Aorta (tissue), 5 donors: ENCODE measurements at regions not wholly inside any gene's neighbourhood (a gene's known extent, or its start where the extent isn't known, plus 50 kb on each side); places are given as distances from the start of the nearest gene placed in this dataset.
"Not testable (repeated sequence)": the region's sequence is repeated elsewhere in the genome, so short reads cannot be mapped to it uniquely, and the experiment has no call there.

Experiments
- ATAC-seq: fragments of 200-7000 bp; cut with Tn5 transposase; one replicate; pipeline ENCODE4 v1.9.1; 2022; ENCODE audit warnings: moderate library complexity; ENCODE audit not compliant: low FRiP score
- DNase-seq, 2 donors: peaks; one replicate each; pipeline ENCODE4 v3.0.0-alpha.2; 2020
- H3K27ac ChIP-seq, 2 donors: one replicate each; pipeline ENCODE4 v1.5.1; 2013; ENCODE audit warnings: low read length in 2 of 2, mild to moderate bottlenecking in 2 of 2, moderate library complexity in 2 of 2, control low read depth in 1 of 2, inconsistent platforms in 1 of 2, low read depth in 1 of 2
- H3K27me3 ChIP-seq, 2 donors: one replicate each; pipeline ENCODE4 v1.6.1; 2013; ENCODE audit warnings: control low read depth in 1 of 2, low read length in 1 of 2, mild to moderate bottlenecking in 1 of 2, moderate library complexity in 1 of 2; ENCODE audit not compliant: insufficient read depth in 2 of 2, control insufficient read depth in 1 of 2
- H3K36me3 ChIP-seq, 2 donors: one replicate each; pipeline ENCODE4 v1.6.1; 2013; ENCODE audit warnings: control low read depth in 1 of 2, low read length in 1 of 2, mild to moderate bottlenecking in 1 of 2; ENCODE audit not compliant: insufficient read depth in 2 of 2, control insufficient read depth in 1 of 2
- H3K4me1 ChIP-seq, 2 donors: one replicate each; pipeline ENCODE4 v1.6.1; 2013; ENCODE audit warnings: low read length in 2 of 2, control low read depth in 1 of 2, mild to moderate bottlenecking in 1 of 2, moderate library complexity in 1 of 2; ENCODE audit not compliant: insufficient read depth in 2 of 2, control insufficient read depth in 1 of 2
- H3K4me3 ChIP-seq, 2 donors: one replicate each; pipeline ENCODE4 v1.5.1; 2013; ENCODE audit warnings: low read length in 2 of 2, control low read depth in 1 of 2, mild to moderate bottlenecking in 1 of 2
- H3K9me3 ChIP-seq: one replicate; pipeline ENCODE4 v1.6.1; 2013; ENCODE audit warnings: mild to moderate bottlenecking, low read length; ENCODE audit not compliant: control insufficient read depth
- WGBS, 2 donors: extraction: QIAGEN DNeasy Blood & Tissue Kit; methylation state at CpG; one replicate each; pipeline ENCODE4 v1.1.7; 2013; 5-methylcytosine and 5-hydroxymethylcytosine counted together
- intact Hi-C, 2 donors: fragments of 100-400 bp; cut with DNase I; formaldehyde crosslinking; loops; one replicate each; pipeline versions ENCODE4 v1.14.2 to v1.15.0; 2022
- donor health status: healthy with polysubstance abuse.
- donor health status: Bipolar disorder and iron deficiency.
- donor health status: DM: no; HTN: no; CAD: no.
- donor health status: DM: no; HTN: no; CAD: no.
- donor health status: DM: yes; HTN: yes; CAD: no.

DNA sequence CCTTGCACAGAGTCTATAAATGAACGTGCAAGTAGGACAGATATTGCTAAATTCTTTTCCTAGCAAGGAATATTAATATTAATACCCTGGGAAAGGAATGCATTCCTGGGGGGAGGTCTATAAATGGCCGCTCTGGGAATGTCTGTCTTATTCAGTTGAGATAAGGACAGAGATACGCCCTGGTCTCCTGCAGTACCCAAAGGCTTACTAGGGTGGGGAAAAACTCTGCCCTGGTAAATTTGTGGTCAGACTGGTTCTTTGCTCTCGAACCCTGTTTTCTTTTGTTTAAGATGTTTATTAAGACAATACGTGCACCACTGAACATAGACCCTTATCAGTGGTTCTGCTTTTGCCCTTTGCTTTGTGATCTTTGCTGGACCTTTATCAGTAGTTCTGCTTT lies 122.0 kb downstream of the ART5 start:
- H3K27ac ChIP-seq, DNase-seq, H3K36me3 ChIP-seq, H3K4me3 ChIP-seq, H3K27me3 ChIP-seq, intact Hi-C loops, H3K4me1 ChIP-seq, ATAC-seq, H3K9me3 ChIP-seq: not testable (repeated sequence)
- 44 to 58% methylated on average over 5 of the region's 5 CpGs for WGBS, 2 donors

DNA sequence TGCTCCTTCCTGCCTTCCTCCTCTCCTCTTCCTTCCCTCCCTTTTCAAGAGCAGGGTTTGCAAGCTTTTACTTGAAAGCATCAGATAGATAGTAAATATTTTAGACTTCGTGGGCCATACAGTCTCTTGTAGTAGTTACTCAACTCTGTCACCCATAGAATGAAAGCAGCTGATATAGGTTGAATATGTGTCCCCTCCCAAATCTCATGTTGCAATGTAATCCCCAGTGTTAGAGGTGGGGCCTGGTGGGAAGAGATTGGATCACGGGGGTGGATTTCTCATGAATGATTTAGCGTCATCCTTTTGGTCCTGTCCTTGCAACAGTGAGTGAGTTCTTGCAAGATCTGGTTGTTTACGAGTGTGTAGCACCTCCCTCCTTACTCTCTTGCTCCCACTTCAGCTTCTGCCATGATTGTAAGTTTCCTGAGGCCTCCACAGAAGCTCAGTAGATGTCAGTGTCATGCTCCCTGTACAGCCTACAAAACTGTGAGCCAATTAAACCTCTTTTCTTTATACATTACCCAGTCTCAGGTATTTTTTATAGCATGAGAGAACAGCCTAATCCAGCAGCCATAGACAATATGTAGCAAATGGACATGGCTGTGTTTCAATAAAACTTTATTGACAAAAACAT lies 124.7 kb downstream of the ART5 start:
- H3K9me3 ChIP-seq, H3K4me1 ChIP-seq, H3K27me3 ChIP-seq, H3K4me3 ChIP-seq, ATAC-seq, H3K36me3 ChIP-seq, H3K27ac ChIP-seq, DNase-seq, intact Hi-C loops: not testable (repeated sequence)
- 89 to 90% methylated on average over 4 of the region's 4 CpGs for WGBS, 2 donors

DNA sequence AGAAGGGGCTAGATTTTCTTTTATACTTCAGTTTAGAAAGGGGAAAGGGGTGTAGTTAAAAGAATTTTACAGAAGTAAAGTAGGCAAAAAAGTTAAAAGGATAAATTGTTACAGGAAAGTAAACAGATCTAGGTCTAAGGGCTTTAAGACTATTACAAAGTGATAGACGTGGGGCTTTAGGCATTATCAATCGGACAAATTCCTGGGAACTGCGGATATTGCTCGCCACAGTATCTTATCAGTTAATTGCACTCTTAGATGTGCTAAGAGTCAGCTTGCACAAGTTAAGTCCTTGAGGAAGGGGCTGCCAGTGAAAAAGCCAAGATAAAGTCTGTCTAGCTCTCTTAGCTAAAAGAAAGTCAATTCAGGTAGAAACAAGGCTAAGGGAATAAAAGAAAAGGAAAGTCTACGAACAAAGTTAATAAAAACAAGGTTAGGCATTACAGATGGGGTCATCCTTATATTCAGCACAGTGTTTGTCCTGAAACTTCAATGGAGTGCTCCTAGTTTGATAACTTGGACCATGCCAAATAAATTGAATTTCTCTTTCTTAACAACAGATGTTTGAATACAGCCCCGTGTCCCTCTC lies 125.4 kb downstream of the ART5 start:
- H3K27me3 ChIP-seq, H3K4me1 ChIP-seq, H3K36me3 ChIP-seq, DNase-seq, H3K9me3 ChIP-seq, intact Hi-C loops, ATAC-seq, H3K27ac ChIP-seq, H3K4me3 ChIP-seq: not testable (repeated sequence)
- 74 to 75% methylated on average over 6 of the region's 6 CpGs for WGBS, 2 donors

DNA sequence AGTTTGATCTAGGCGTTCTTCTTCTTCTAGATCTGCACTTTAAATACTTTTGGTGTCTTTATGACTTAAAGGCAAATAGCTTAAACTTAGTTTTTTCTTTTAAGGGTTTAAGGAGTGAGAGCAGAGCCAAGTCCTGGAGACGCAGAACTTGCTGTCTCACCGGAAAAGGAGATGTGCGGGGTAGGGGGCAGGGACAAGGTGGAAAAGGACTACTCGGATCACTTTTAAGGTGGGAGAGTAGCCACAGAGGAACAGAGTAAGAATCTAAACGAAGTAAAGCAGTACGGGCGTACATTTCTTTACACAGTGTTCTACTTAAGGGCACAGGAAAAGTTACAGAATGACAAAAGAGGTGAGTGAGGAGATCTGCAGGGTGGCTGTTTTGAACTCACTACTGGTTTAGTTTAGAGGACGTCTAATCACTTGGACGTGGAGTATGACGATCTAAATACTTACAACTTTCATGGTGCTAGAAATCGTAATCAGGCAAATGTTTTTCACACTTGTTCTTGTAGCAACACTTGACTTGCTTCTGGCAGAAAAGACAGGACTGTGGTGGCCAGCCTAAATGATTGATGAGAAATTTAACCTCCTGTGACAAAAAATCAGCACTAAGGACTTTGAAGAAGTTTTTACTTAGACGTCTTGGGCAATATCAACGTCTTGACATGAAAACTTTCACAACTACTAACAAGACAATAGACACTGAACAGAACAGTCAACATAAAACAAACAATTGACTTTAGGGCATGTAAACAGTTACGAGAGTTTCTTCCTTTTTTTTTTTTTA lies 127.0 kb downstream of the ART5 start:
- H3K36me3 ChIP-seq, H3K27me3 ChIP-seq, intact Hi-C loops, H3K4me3 ChIP-seq, DNase-seq, H3K9me3 ChIP-seq, H3K4me1 ChIP-seq, ATAC-seq, H3K27ac ChIP-seq: not testable (repeated sequence)
- WGBS, 2 donors = 64 to 73% methylated on average over 15 of the region's 15 CpGs

- H3K36me3 ChIP-seq, H3K27ac ChIP-seq, H3K9me3 ChIP-seq, ATAC-seq, H3K4me1 ChIP-seq, H3K27me3 ChIP-seq, H3K4me3 ChIP-seq, DNase-seq, intact Hi-C loops: not testable (repeated sequence)
- WGBS, 2 donors = 57 to 59% methylated on average over 10 to 11 of the region's 12 CpGs
Observed at GRCh38 chr11:3513311-3513710, 128.5 kb downstream of the ART5 start.

GRCh38 chr11:3512751-3513150 lies 129.0 kb downstream of the ART5 start:
- ATAC-seq, H3K4me1 ChIP-seq, intact Hi-C loops, H3K27ac ChIP-seq, H3K27me3 ChIP-seq, H3K36me3 ChIP-seq, DNase-seq, H3K9me3 ChIP-seq, H3K4me3 ChIP-seq: not testable (repeated sequence)
- 12 to 18% methylated on average over 6 of the region's 6 CpGs for WGBS, 2 donors

GRCh38 chr11:3512133-3512703 lies 129.6 kb downstream of the ART5 start:
- H3K27ac ChIP-seq, H3K36me3 ChIP-seq, ATAC-seq, H3K9me3 ChIP-seq, DNase-seq, H3K27me3 ChIP-seq, intact Hi-C loops, H3K4me1 ChIP-seq, H3K4me3 ChIP-seq: not testable (repeated sequence)
- WGBS, 2 donors = 38 to 45% methylated on average over 12 of the region's 12 CpGs

GRCh38 chr11:3511416-3512132 lies 130.2 kb downstream of the ART5 start:
- H3K36me3 ChIP-seq, H3K9me3 ChIP-seq, ATAC-seq, H3K4me3 ChIP-seq, H3K27ac ChIP-seq, H3K4me1 ChIP-seq, intact Hi-C loops, H3K27me3 ChIP-seq, DNase-seq: not testable (repeated sequence)
- WGBS, 2 donors = 42 to 44% methylated on average over 8 of the region's 8 CpGs
